LNCAP (cell line): ENCODE measurements at regions not wholly inside any gene's neighbourhood (a gene's known extent, or its start where the extent isn't known, plus 50 kb on each side); places are given as distances from the start of the nearest gene placed in this dataset.

ENCODE experiments used
- TF ChIP-seq, protein P1 (sequence below): fragments of 450-650 bp; IDR thresholded peaks from 2 replicates; pipeline ENCODE4 v1.5.1; 2017; ENCODE audit warnings: mild to moderate bottlenecking

DNA sequence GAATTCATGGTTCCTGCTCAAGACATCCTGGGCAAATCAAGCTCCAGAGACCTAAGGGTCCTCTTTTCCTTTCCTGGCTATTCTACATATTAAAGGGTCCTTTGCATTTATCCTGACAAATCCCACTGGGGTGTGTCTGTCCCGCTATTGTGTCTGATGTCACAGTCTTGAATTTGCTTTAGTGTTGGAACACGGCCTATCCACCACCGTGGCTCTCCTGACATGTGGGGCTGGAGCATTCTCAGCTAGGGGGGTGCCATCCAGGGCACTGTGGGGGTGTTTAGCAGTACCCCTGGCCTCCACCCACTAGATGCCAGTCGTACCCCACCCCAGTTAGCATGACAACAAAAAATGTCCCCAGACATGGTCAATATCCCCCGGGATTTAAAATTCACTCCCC is 92.9 kb downstream of the IRF8 start:
- TF ChIP-seq, protein P1, sequence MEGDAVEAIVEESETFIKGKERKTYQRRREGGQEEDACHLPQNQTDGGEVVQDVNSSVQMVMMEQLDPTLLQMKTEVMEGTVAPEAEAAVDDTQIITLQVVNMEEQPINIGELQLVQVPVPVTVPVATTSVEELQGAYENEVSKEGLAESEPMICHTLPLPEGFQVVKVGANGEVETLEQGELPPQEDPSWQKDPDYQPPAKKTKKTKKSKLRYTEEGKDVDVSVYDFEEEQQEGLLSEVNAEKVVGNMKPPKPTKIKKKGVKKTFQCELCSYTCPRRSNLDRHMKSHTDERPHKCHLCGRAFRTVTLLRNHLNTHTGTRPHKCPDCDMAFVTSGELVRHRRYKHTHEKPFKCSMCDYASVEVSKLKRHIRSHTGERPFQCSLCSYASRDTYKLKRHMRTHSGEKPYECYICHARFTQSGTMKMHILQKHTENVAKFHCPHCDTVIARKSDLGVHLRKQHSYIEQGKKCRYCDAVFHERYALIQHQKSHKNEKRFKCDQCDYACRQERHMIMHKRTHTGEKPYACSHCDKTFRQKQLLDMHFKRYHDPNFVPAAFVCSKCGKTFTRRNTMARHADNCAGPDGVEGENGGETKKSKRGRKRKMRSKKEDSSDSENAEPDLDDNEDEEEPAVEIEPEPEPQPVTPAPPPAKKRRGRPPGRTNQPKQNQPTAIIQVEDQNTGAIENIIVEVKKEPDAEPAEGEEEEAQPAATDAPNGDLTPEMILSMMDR = no peak

DNA sequence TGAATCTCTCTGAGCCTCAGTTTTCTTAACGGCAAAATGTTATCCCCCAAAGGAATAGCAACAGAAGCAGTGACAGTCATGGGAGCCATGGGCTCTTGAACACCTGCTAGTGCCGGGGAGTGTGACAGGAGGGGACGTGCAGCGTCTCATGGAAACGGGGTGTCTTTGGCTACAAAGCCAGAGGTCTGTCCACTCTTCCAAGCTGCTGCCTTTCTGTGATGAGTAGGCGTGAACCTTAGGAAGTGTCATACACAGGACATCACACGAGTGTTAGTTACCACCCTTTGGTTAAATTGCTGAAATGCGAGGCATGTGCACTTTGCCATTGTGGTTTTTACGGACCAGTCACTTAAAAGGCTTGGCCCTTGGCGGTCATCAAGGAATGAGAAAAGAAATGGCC is 93.4 kb downstream of the IRF8 start:
- TF ChIP-seq, protein P1 = no peak

DNA sequence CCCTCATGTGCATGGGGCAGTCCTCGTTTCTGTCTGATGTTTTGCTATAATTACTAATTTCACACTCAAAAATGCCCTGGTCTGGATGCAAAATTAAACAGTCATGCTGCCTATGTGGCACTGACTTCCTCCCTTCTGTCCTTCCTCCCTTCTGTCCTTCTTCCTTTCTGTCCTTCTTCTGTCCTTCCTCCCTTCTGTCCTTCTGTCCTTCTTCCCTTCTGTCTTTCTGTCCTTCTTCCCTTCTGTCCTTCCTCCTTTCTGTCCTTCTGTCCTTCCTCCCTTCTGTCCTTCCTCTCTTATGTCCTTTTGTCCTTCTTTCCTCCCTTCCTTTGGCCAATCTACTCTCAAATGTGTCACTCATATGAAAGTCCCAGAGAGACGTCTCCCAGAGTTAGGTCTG is 93.8 kb downstream of the IRF8 start:
- TF ChIP-seq, protein P1 = no peak

DNA sequence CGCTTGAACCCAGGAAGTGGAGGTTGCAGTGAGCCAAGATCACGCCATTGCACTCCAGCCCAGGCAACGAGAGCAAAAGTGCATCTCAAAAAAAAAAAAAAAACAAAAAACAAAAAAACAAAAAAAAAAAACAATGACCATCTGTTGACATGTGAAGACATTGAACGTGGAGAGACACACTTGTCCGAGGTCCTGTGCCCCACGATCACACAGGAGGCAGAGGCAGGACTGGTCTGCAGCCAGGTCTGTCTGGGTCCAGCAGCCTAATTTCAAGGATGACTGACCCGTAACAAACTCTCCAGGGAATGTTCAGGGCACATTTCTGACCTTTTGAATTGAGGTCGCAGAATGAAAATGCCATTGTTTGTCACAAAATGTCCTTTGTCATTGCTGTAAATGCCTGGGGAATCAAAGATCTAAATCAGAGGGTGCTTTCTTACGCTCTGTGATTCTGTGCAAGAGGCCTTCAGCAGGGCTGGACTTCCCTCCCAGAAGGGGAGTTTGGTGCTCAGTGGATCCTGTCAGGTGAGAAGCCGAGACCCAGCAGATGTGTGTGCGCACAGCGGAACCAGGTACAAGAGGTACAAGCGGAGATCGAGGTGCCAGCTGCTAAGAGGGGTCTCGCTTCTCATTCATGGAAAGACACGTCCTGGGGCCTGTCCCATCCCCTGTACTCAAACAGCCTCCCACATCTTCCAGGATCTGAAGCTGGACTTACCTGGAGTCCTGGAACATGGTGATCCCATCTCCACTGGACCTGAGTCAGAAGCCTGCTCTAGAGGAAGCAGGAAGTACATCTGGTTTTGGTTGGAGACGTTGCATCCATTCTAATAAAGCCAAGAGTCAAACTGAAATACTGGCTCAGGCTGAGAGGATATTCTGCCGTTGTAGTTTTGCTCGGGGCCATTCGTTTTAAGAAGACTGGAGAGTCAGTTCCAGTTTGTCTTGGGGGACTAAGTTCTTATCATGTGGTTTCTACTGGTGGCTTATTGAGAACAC is 95.8 kb downstream of the IRF8 start:
- TF ChIP-seq, protein P1 = no peak

DNA sequence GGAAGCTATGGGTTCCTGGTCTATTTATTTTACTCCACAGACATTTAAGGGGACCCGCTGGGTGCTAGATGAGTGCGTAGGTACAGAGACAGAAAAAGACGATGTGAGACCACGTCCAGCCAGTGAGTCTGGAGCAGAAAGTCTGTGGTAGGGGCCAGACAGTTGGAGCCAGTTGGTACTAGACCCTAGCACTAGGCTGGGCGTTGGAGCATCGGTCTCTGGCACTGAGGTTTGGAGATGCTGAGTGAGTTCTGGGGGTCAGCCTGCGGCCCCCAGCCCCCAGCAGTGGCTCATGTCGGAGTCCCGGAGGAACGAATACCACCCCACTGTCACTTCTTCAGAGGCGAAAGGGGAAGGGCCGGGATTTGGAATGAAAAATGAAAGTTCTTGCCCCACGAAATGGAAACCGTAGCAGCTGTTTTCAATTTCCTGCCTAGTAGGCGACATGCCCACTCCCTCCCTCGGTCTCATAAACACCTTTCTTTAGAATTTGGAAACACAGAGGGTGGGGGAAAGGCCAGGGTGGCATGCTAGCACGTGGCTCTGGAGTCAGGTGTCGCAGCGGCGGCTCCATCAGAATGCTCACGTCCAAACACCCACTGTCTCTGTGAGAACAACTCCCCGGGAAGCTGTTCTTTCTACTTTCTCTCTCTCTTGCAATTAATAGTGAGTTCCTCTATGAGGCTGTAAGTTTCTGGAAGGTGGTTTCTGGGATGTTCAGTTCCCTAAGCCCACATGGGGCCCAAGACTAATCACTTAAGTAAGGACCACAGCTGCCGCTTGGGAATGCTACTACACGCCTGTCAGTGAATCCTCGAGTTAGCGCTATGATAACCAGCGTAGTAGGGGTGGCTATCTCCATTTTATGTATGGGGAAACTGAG is 96.8 kb downstream of the IRF8 start:
- TF ChIP-seq, protein P1 = no peak

DNA sequence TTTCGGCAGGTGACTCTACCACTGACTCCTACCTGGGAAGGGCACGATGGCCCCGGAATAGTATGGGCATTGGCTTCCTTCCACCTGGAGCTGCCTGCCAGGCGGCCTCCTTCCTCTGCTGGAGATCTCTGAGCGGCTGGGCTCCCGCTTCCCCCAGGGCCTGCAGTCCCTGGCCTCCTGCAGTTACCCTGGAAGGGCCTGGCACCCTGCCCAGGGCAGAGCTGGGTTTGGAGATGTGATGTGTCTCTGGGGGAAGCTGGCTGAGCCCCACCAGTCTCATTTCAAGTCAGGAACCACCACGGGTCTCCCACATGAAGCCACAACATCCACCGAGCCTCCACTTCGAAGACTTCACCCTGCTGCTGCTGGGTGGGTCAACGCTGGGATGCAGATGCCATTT is 97.9 kb downstream of the IRF8 start:
- TF ChIP-seq, protein P1 = no peak

DNA sequence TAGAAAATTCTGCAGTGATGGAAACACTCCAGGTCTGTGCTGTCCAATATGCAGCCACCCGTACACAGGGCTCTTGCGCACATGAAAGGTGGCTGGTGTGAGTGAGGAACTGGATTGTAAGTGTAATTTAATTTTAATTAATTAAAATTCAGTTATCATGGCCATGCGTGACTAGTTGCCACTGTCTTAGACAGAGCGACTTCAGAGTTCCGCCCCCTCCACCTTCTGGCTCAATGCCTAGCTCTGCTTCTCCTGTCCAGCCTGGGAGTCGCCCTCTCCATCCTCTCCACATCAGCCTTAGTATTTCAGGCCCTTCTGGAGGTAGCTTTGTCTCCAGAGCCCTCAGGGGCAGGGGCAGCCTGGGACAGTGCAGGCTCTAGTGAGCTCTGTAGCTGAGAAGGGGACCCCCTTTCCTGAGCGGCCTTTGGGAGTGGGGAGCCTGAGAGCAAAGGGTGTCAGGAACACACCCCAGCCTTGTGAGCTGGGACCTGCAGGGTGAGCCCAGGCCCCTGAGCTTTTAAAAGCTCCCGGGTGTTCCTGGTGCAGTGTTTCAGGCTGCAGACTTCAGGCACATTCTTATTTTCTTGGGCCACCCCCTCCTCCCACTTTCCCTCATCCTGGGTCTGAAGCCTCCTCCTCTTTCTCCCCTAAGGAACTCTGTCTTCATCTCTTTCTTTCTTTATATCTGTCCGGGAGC is 99.4 kb downstream of the IRF8 start:
- TF ChIP-seq, protein P1 = no peak
